H9 (cell line): ENCODE measurements at regions not wholly inside any gene's neighbourhood (a gene's known extent, or its start where the extent isn't known, plus 50 kb on each side); places are given as distances from the start of the nearest gene placed in this dataset.

Experiments used
- DNase-seq: peaks from one replicate; pipeline ENCODE4 v3.0.0-alpha.2; 2017
- H2AFZ ChIP-seq: one replicate; pipeline ENCODE4 v1.6.1; 2013; ENCODE audit warnings: mild to moderate bottlenecking, low read length, control low read depth, moderate library complexity
- H2AK5ac ChIP-seq: 2 replicates; pipeline ENCODE4 v1.6.1; 2013; ENCODE audit warnings: low read length, control low read depth, mixed read lengths; ENCODE audit not compliant: insufficient read length
- H2BK120ac ChIP-seq: one replicate; pipeline ENCODE4 v1.6.1; 2013; ENCODE audit warnings: low read depth, mild to moderate bottlenecking, low read length, control low read depth, inconsistent platforms; ENCODE audit not compliant: poor library complexity, severe bottlenecking
- H2BK12ac ChIP-seq: 2 replicates; pipeline ENCODE4 v1.6.1; 2013; ENCODE audit warnings: low read length, control low read depth, mixed read lengths, low read depth; ENCODE audit not compliant: insufficient read length
- H2BK15ac ChIP-seq: 2 replicates; pipeline ENCODE4 v1.6.1; 2013; ENCODE audit warnings: low read depth, low read length, control low read depth
- H2BK20ac ChIP-seq: one replicate; pipeline ENCODE4 v1.6.1; 2013; ENCODE audit warnings: low read depth, mild to moderate bottlenecking, low read length, control low read depth, inconsistent platforms; ENCODE audit not compliant: poor library complexity, severe bottlenecking
- H2BK5ac ChIP-seq: 2 replicates; pipeline ENCODE4 v1.6.1; 2013; ENCODE audit warnings: low read length, control low read depth, mixed read lengths; ENCODE audit not compliant: insufficient read length
- H3K14ac ChIP-seq: 2 replicates; pipeline ENCODE4 v1.6.1; 2013; ENCODE audit warnings: low read length, control low read depth; ENCODE audit not compliant: insufficient read depth
- H3K18ac ChIP-seq: 2 replicates; pipeline ENCODE4 v1.6.1; 2013; ENCODE audit warnings: low read depth, mild to moderate bottlenecking, mixed read lengths, low read length, control low read depth; ENCODE audit not compliant: insufficient read length
- H3K23ac ChIP-seq: 2 replicates; pipeline ENCODE4 v1.6.1; 2013; ENCODE audit warnings: low read length, control low read depth, mixed read lengths, low read depth; ENCODE audit not compliant: insufficient read length
- H3K23me2 ChIP-seq: 2 replicates; pipeline ENCODE4 v1.6.1; 2013; ENCODE audit warnings: low read depth, mild to moderate bottlenecking, mixed read lengths, low read length, control low read depth; ENCODE audit not compliant: insufficient read length, poor library complexity, severe bottlenecking
- H3K27ac ChIP-seq: 2 replicates; pipeline ENCODE4 v1.5.1; 2013; ENCODE audit warnings: low read length, control low read depth, mixed read lengths, low read depth; ENCODE audit not compliant: insufficient read length
- H3K27me3 ChIP-seq: 2 replicates; pipeline ENCODE4 v1.6.1; 2013; ENCODE audit warnings: low read length, control low read depth, inconsistent platforms; ENCODE audit not compliant: insufficient read depth
- H3K4ac ChIP-seq: 2 replicates; pipeline ENCODE4 v1.6.1; 2013; ENCODE audit warnings: low read depth, mild to moderate bottlenecking, control low read depth, inconsistent platforms, low read length, moderate library complexity
- H3K4me1 ChIP-seq: 2 replicates; pipeline ENCODE4 v1.6.1; 2013; ENCODE audit warnings: low read length, control low read depth, inconsistent platforms; ENCODE audit not compliant: insufficient read depth
- H3K4me2 ChIP-seq: 2 replicates; pipeline ENCODE4 v1.6.1; 2013; ENCODE audit warnings: low read length, control low read depth, mixed read lengths; ENCODE audit not compliant: insufficient read length, insufficient read depth
- H3K56ac ChIP-seq: 2 replicates; pipeline ENCODE4 v1.6.1; 2013; ENCODE audit warnings: low read depth, mild to moderate bottlenecking, mixed read lengths, low read length, control low read depth; ENCODE audit not compliant: insufficient read length
- H3K79me1 ChIP-seq: 2 replicates; pipeline ENCODE4 v1.6.1; 2013; ENCODE audit warnings: low read depth, mild to moderate bottlenecking, moderate library complexity, low read length, control low read depth, inconsistent platforms; ENCODE audit not compliant: insufficient read depth, poor library complexity, severe bottlenecking
- H3K79me2 ChIP-seq: 2 replicates; pipeline ENCODE4 v1.6.1; 2013; ENCODE audit warnings: low read length, control low read depth, inconsistent platforms; ENCODE audit not compliant: insufficient read depth
- H3K9ac ChIP-seq: 2 replicates; pipeline ENCODE4 v1.6.1; 2013; ENCODE audit warnings: low read length, control low read depth, mixed read lengths; ENCODE audit not compliant: insufficient read length; ENCODE audit errors: extremely low read depth
- H3K9me3 ChIP-seq: one replicate; pipeline ENCODE4 v1.6.1; 2013; ENCODE audit warnings: low read depth, low read length, inconsistent platforms; ENCODE audit not compliant: control insufficient read depth
- H3T11ph ChIP-seq: one replicate; pipeline ENCODE4 v1.6.1; 2013; ENCODE audit warnings: mild to moderate bottlenecking, low read length, control low read depth, inconsistent platforms
- H4K20me1 ChIP-seq: one replicate; pipeline ENCODE4 v1.6.1; 2013; ENCODE audit not compliant: control insufficient read depth, insufficient read length, insufficient read depth
- H4K5ac ChIP-seq: 2 replicates; pipeline ENCODE4 v1.6.1; 2013; ENCODE audit warnings: low read depth, mild to moderate bottlenecking, mixed read lengths, low read length, control low read depth; ENCODE audit not compliant: insufficient read length
- H4K8ac ChIP-seq: replicated peaks from 2 replicates; pipeline ENCODE4 v1.6.1; 2013; ENCODE audit warnings: low read length, control low read depth, mixed read lengths, low read depth; ENCODE audit not compliant: insufficient read length
- H4K91ac ChIP-seq: 2 replicates; pipeline ENCODE4 v1.6.1; 2013; ENCODE audit warnings: low read depth, mild to moderate bottlenecking, moderate library complexity, mixed read lengths, low read length, control low read depth; ENCODE audit not compliant: insufficient read length
- H3K27ac Mint-ChIP-seq, 3 experiments: 2 replicates in 2 of 3; 3 replicates in 1 of 3; pipeline ENCODE4 v1.8.0; 2020 to 2021; ENCODE audit warnings: mixed read lengths in 3 of 3, mild to moderate bottlenecking in 1 of 3, moderate library complexity in 1 of 3
- H3K27me3 Mint-ChIP-seq: 2 replicates; pipeline ENCODE4 v1.8.0; 2021; ENCODE audit warnings: low read depth, mild to moderate bottlenecking, moderate library complexity, mixed read lengths
- H3K36me3 Mint-ChIP-seq, 3 experiments: 2 replicates in 2 of 3; 3 replicates in 1 of 3; pipeline ENCODE4 v1.8.0; 2020 to 2021; ENCODE audit warnings: low read depth in 3 of 3, mixed read lengths in 3 of 3; ENCODE audit not compliant: insufficient read depth in 1 of 3
- H3K4me1 Mint-ChIP-seq, 2 experiments: 2 replicates each; pipeline ENCODE4 v1.8.0; 2020; ENCODE audit warnings: mixed read lengths in 2 of 2
- H3K4me3 Mint-ChIP-seq, 2 experiments: 2 replicates in 1 of 2; 3 replicates in 1 of 2; pipeline ENCODE4 v1.8.0; 2020 to 2021; ENCODE audit warnings: mild to moderate bottlenecking in 2 of 2, mixed read lengths in 2 of 2, moderate library complexity in 1 of 2
- H3K9me3 Mint-ChIP-seq, 2 experiments: 2 replicates in 1 of 2; 3 replicates in 1 of 2; pipeline ENCODE4 v1.8.0; 2020; ENCODE audit warnings: mild to moderate bottlenecking in 2 of 2, mixed read lengths in 2 of 2, moderate library complexity in 1 of 2
- WGBS: extraction: QIAGEN DNeasy Blood & Tissue Kit; methylation state at CpG from one replicate; pipeline ENCODE4 v1.1.7; 2013; ENCODE audit warnings: missing lambda C conversion rate, low lambda C conversion rate, mixed read lengths; ENCODE audit not compliant: insufficient read length; ENCODE audit errors: extremely low coverage; 5-methylcytosine and 5-hydroxymethylcytosine counted together
- TF ChIP-seq, protein P1 (sequence below): fragments of 200-600 bp; sonication (generic); conservative IDR thresholded peaks from 3 replicates; pipeline ENCODE4 v1.8.0; 2021; ENCODE audit warnings: antibody characterized with exemption, mild to moderate bottlenecking

DNA sequence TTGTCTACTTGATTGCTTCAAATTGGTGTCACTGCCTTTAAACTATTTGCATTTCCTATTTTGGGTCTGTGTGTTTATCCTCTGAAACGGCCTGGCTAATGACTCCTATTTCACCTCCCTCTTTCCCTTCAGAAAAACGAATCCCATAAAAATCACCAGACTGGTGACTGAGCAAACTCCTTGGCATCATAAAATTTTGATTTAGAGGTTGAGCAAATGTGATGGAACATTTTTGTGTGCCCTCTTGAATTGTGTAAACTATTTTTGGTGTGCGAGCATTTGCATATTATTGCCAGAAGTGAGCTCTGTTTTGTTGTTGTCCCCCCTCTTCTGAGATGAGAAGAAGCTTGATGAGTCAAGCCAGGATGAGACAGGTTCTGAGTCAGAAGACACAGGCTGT is 316.1 kb downstream of the AJAP1 start:
- Histone ChIP-seq H3K23me2 (no peaks in the 10 kb centered on the region), H3K79me2 (no peaks in the 10 kb centered on the region), H3K4ac (no peak overlapping the region), H4K20me1 (no peaks in the 10 kb centered on the region), H3K23ac (no peak overlapping the region), H4K91ac (no peak overlapping the region), H3K4me1 (no peaks in the 10 kb centered on the region; the same call in 1 of the 2 replicates), H3K27me3 (no peaks in the 10 kb centered on the region), H2BK12ac (no peak overlapping the region), H3K14ac (no peak overlapping the region), H3K18ac (no peak overlapping the region), H2BK120ac (no peak overlapping the region), H4K8ac (no peak overlapping the region), H2AFZ (no peak overlapping the region), H2AK5ac (no peak overlapping the region), H3K56ac (no peak overlapping the region), H3T11ph (no peak overlapping the region), H2BK5ac (no peak overlapping the region), H3K4me2 (no peak overlapping the region), H2BK15ac (no peak overlapping the region), H3K9me3 (no peaks in the 10 kb centered on the region), H3K9ac (no peak overlapping the region), H2BK20ac (no peak overlapping the region), H3K27ac (no peak overlapping the region), H3K79me1 (no peaks in the 10 kb centered on the region), H4K5ac (no peak overlapping the region)
- peaks cover 9% of the 10 kb centered on the region; the same call in 1 of the 2 replicates for H3K27me3 Mint-ChIP-seq
- H3K27ac Mint-ChIP-seq: no peak overlapping the region
- H3K4me3 Mint-ChIP-seq: no peak overlapping the region
- peaks cover 0 to 5% (median 4%) of the 10 kb centered on the region in 3 experiments; a peak in 3 of 7 replicates for H3K36me3 Mint-ChIP-seq
- peaks cover 4 to 14% of the 10 kb centered on the region in 2 experiments for H3K9me3 Mint-ChIP-seq
- TF ChIP-seq, protein P1, sequence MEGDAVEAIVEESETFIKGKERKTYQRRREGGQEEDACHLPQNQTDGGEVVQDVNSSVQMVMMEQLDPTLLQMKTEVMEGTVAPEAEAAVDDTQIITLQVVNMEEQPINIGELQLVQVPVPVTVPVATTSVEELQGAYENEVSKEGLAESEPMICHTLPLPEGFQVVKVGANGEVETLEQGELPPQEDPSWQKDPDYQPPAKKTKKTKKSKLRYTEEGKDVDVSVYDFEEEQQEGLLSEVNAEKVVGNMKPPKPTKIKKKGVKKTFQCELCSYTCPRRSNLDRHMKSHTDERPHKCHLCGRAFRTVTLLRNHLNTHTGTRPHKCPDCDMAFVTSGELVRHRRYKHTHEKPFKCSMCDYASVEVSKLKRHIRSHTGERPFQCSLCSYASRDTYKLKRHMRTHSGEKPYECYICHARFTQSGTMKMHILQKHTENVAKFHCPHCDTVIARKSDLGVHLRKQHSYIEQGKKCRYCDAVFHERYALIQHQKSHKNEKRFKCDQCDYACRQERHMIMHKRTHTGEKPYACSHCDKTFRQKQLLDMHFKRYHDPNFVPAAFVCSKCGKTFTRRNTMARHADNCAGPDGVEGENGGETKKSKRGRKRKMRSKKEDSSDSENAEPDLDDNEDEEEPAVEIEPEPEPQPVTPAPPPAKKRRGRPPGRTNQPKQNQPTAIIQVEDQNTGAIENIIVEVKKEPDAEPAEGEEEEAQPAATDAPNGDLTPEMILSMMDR: no peak
- WGBS: no CpG with 5 or more reads among the region's 3 CpGs
- no peak for DNase-seq
- H3K4me1 Mint-ChIP-seq: peaks cover 8% of the 10 kb centered on the region in 2 experiments
